ENCODE measurements at regions not wholly inside any gene's neighbourhood (a gene's known extent, or its start where the extent isn't known, plus 50 kb on each side); places are given as distances from the start of the nearest gene placed in this dataset.

- Histone ChIP-seq H3K4me3 (no peak overlapping the region), H3K27ac (no peak overlapping the region), H3K27me3 (ENCODE audit: low read depth) (no peaks in the 10 kb centered on the region), H3K36me3 (no peaks in the 10 kb centered on the region), H3K9me3 (no peaks in the 10 kb centered on the region), H3K4me1 (no peaks in the 10 kb centered on the region)
- ATAC-seq (no peak), DNase-seq (no peak)
- no peak for TF ChIP-seq CTCF (IDR thresholded peaks at IDR 0.05)
- intact Hi-C loops (cut with DNase I): no loop called here
Observed at GRCh38 chr4:151917145-151917734, 156.4 kb upstream of the GATB start.

- Histone ChIP-seq H3K4me3 (no peak overlapping the region), H3K9me3 (no peaks in the 10 kb centered on the region), H3K36me3 (no peaks in the 10 kb centered on the region), H3K27me3 (ENCODE audit: low read depth) (no peaks in the 10 kb centered on the region), H3K27ac (no peak overlapping the region), H3K4me1 (no peaks in the 10 kb centered on the region)
- no peak for TF ChIP-seq CTCF (IDR thresholded peaks at IDR 0.05)
- DNase-seq: no peak
- intact Hi-C loops (cut with DNase I): no loop called here
- ATAC-seq: no peak
Observed at GRCh38 chr4:151912632-151913031, 151.8 kb upstream of the GATB start.

- no peak overlapping the region for H3K27ac ChIP-seq
- intact Hi-C loops (cut with DNase I): no loop called here
- H3K27me3 ChIP-seq (ENCODE audit: low read depth): no peaks in the 10 kb centered on the region
- H3K4me3 ChIP-seq: no peak overlapping the region
- TF ChIP-seq CTCF (IDR thresholded peaks at IDR 0.05): no peak
- no peak for DNase-seq
- no peaks in the 10 kb centered on the region for H3K9me3 ChIP-seq
- H3K4me1 ChIP-seq: no peaks in the 10 kb centered on the region
- H3K36me3 ChIP-seq: no peaks in the 10 kb centered on the region
- ATAC-seq: no peak
Observed at GRCh38 chr4:151911970-151912369, 151.2 kb upstream of the GATB start.

GRCh38 chr4:151908734-151909497 is 148.1 kb upstream of the GATB start:
- H3K4me1 ChIP-seq: no peaks in the 10 kb centered on the region
- H3K27me3 ChIP-seq (ENCODE audit: low read depth): no peaks in the 10 kb centered on the region
- no peak for DNase-seq
- H3K27ac ChIP-seq: no peak overlapping the region
- H3K4me3 ChIP-seq: no peak overlapping the region
- no peak for ATAC-seq
- intact Hi-C loops (cut with DNase I): no loop called here
- TF ChIP-seq CTCF (IDR thresholded peaks at IDR 0.05): no peak
- H3K9me3 ChIP-seq: no peaks in the 10 kb centered on the region
- H3K36me3 ChIP-seq: no peaks in the 10 kb centered on the region

- TF ChIP-seq CTCF (IDR thresholded peaks at IDR 0.05): no peak
- no peak for DNase-seq
Observed at GRCh38 chr4:151908201-151908600, 147.4 kb upstream of the GATB start.

More at GRCh38 chr4:151908201-151908600, 147.4 kb upstream of the GATB start:
- no peak overlapping the region for H3K4me3 ChIP-seq
- no peaks in the 10 kb centered on the region for H3K27me3 ChIP-seq (ENCODE audit: low read depth)
- intact Hi-C loops (cut with DNase I): no loop called here
- ATAC-seq: no peak
- H3K4me1 ChIP-seq: no peaks in the 10 kb centered on the region
- H3K27ac ChIP-seq: no peak overlapping the region
- no peaks in the 10 kb centered on the region for H3K9me3 ChIP-seq
- H3K36me3 ChIP-seq: no peaks in the 10 kb centered on the region
